CD1c-positive myeloid dendritic cell (primary cell): ENCODE measurements at regions not wholly inside any gene's neighbourhood (a gene's known extent, or its start where the extent isn't known, plus 50 kb on each side); places are given as distances from the start of the nearest gene placed in this dataset.

Experiments
- DNase-seq: peaks from one replicate; pipeline ENCODE4 v3.0.0-alpha.2; 2016; ENCODE audit errors: extremely low spot score

- no peak for DNase-seq
Observed at GRCh38 chr11:110832080-110832479, 119.8 kb upstream of the ARHGAP20 start.

GRCh38 chr11:110830747-110831146 is 118.5 kb upstream of the ARHGAP20 start:
- no peak for DNase-seq

GRCh38 chr11:110830344-110830743 is 118.1 kb upstream of the ARHGAP20 start:
- DNase-seq = no peak

GRCh38 chr11:110829873-110830272 is 117.6 kb upstream of the ARHGAP20 start:
- no peak for DNase-seq

- DNase-seq = no peak
Observed at GRCh38 chr11:110828086-110828485, 115.8 kb upstream of the ARHGAP20 start.

DNA sequence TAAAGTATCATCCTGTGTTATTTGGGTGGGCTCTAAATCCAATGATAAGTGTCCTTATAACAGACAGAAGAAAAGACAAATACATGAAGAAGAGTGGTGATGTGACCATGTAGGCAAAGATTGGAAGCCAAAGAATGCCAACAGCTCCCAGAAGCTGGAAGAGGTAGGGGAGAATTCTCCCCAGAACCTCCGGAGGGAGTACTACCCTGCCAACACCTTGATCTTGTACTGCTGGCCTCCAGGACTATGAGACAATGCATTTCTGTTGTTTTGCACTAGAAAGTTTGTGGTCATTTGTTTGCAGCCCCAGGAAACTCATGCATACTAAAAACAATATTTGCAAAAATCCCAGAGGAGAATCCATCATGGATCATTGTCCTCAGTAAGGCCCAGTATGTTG is 115.0 kb upstream of the ARHGAP20 start:
- DNase-seq = no peak

- DNase-seq = no peak
Observed at GRCh38 chr11:110824912-110825620, 112.8 kb upstream of the ARHGAP20 start.

GRCh38 chr11:110818032-110818687 is 105.9 kb upstream of the ARHGAP20 start:
- DNase-seq = no peak

- peak; percentile 20 for DNase-seq
Observed at GRCh38 chr11:110812086-110812733, 100.0 kb upstream of the ARHGAP20 start.

- DNase-seq = no peak
Observed at GRCh38 chr11:110809417-110810199, 97.4 kb upstream of the ARHGAP20 start.

- DNase-seq = peak; percentile 5
Observed at GRCh38 chr11:110808248-110808647, 96.0 kb upstream of the ARHGAP20 start.

DNA sequence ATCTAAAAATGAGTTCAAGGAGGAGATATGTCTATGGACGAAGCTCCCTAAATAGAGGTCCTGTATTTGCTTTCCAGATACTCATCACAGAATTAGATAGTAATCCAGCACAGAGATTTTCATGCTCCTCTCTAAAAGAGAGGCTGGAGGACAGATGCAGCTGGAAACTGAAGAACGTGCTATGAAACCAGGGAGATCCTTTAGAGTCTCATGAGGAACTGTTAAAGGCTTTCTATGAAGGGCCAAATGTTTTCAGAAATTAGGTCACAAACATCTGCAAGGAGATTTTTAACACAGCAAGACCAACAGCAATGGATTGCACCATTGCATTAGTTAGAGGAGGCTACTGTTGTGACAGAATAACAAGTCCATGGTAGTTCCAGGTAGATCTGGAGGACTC is 95.6 kb upstream of the ARHGAP20 start:
- no peak for DNase-seq

- DNase-seq = no peak
Observed at GRCh38 chr11:110805756-110806155, 93.5 kb upstream of the ARHGAP20 start.

- no peak for DNase-seq
Observed at GRCh38 chr11:110802162-110802561, 89.9 kb upstream of the ARHGAP20 start.

GRCh38 chr11:110801328-110801727 is 89.1 kb upstream of the ARHGAP20 start:
- DNase-seq = peak; percentile 78

- peak; percentile 39 for DNase-seq
Observed at GRCh38 chr11:110798201-110798900, 86.1 kb upstream of the ARHGAP20 start.

GRCh38 chr11:110797453-110797852 is 85.2 kb upstream of the ARHGAP20 start:
- peak; percentile 92 for DNase-seq

GRCh38 chr11:110795112-110795624 is 82.9 kb upstream of the ARHGAP20 start:
- no peak for DNase-seq

DNA sequence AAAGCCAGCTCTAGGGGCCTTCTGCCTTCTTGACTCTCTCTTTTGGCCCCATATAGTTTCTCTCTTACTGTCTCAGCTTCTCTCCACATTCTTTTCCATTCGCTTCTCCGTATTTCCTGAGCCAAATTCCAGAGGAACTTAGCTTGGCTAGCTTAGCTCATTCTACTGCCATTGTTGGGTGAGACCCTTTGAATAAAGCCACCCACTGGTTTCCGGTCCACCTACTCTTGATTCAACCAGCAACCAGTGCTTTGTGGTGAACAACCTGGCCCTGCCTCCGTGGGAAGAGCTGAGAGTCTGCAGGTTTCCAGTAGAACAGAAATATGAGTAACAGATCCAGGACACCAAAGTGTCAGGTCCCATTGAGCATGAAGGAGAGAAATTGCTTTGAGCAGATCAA is 81.3 kb upstream of the ARHGAP20 start:
- no peak for DNase-seq

GRCh38 chr11:110791621-110792020 is 79.4 kb upstream of the ARHGAP20 start:
- DNase-seq = no peak

GRCh38 chr11:110787680-110788079 is 75.4 kb upstream of the ARHGAP20 start:
- DNase-seq = no peak
